ENCODE measurements at regions not wholly inside any gene's neighbourhood (a gene's known extent, or its start where the extent isn't known, plus 50 kb on each side); places are given as distances from the start of the nearest gene placed in this dataset.

DNA sequence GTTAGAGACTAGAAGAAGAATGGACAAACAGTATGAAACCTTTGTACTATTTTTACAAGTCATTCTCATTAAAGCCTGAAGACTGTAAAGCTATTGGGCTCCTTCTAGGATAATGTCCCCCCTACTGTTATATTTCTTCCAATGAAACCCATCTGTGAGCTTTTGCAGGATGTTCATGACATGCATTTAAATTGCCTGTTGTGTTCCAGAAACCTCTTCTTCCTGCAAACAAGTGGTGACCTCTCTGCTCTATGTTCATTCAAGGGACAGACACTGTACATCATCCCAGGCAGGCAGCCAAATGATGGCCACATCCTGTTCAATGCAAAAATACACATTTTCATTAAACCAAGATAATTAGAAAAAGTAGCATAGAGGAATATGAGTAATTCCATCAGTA is 128.0 kb downstream of the C4orf33 start:
- DNase-seq (ENCODE audit: low read depth), result no peak
- H3K4me3 ChIP-seq (ENCODE audit: low read depth, low read length), result no peak overlapping the region
- no peak for TF ChIP-seq CTCF (IDR thresholded peaks at IDR 0.05; ENCODE audit: insufficient read depth, low read length, poor library complexity, severe bottlenecking)
- H3K27me3 ChIP-seq (ENCODE audit: control insufficient read depth, insufficient read depth, low read length), result no peaks in the 10 kb centered on the region
- no peaks in the 10 kb centered on the region for H3K36me3 ChIP-seq (ENCODE audit: control insufficient read depth, insufficient read depth, low read length)

DNA sequence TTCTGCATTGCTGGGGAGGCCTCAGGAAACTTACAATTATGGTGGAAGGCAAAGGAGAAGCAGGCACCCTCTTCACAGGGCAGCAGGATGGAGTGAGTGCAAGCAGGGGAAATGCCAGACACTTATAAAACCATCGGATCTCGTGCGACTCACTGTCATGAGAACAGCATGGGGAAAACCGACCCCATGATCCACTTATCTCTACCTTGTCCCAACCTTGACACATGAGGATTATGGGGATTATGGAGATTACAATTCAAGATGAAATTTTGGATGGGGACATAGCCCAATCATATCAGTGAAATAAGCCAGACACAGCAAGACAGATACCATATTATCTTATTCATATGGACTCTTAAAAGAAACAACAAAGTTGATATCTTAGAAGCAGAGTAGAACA is 134.9 kb downstream of the C4orf33 start:
- Histone ChIP-seq H3K4me3 (ENCODE audit: low read depth, low read length) (no peak overlapping the region), H3K36me3 (ENCODE audit: control insufficient read depth, insufficient read depth, low read length) (no peaks in the 10 kb centered on the region), H3K27me3 (ENCODE audit: control insufficient read depth, insufficient read depth, low read length) (no peaks in the 10 kb centered on the region)
- DNase-seq (ENCODE audit: low read depth), result no peak
- no peak for TF ChIP-seq CTCF (IDR thresholded peaks at IDR 0.05; ENCODE audit: insufficient read depth, low read length, poor library complexity, severe bottlenecking)

DNA sequence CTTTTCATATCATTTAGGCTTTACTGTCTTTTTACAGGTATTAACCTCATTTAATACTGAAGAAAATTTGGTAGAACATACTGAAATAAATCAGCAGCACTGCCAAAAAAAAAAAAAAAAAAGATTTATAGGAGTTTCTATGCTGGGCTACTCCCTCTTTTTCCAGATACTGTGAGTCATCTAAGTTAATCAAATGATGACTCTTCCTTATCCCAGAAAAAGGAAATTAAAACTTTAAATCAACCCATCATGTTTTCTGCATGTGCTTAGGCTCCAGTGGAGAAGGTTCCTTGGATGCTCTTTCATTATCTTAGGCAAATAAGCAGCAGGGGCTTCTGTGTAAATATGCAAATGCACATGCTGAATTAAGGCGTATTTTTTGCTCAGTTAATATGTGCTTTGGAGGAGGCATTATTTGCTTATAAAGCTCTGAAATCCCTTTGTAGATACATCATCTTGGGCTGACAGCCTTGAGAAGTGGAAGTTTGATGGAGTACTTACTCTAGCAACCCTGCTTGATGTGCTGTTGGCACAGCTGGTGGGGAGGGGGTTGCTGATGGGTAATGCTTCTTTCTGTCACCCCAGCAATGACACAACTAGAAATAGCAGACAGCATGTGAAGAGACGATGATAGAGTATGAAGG is 136.1 kb downstream of the C4orf33 start:
- Histone ChIP-seq H3K27me3 (ENCODE audit: control insufficient read depth, insufficient read depth, low read length) (no peaks in the 10 kb centered on the region), H3K4me3 (ENCODE audit: low read depth, low read length) (no peak overlapping the region), H3K36me3 (ENCODE audit: control insufficient read depth, insufficient read depth, low read length) (no peaks in the 10 kb centered on the region)
- DNase-seq (ENCODE audit: low read depth), result no peak
- no peak for TF ChIP-seq CTCF (IDR thresholded peaks at IDR 0.05; ENCODE audit: insufficient read depth, low read length, poor library complexity, severe bottlenecking)

DNA sequence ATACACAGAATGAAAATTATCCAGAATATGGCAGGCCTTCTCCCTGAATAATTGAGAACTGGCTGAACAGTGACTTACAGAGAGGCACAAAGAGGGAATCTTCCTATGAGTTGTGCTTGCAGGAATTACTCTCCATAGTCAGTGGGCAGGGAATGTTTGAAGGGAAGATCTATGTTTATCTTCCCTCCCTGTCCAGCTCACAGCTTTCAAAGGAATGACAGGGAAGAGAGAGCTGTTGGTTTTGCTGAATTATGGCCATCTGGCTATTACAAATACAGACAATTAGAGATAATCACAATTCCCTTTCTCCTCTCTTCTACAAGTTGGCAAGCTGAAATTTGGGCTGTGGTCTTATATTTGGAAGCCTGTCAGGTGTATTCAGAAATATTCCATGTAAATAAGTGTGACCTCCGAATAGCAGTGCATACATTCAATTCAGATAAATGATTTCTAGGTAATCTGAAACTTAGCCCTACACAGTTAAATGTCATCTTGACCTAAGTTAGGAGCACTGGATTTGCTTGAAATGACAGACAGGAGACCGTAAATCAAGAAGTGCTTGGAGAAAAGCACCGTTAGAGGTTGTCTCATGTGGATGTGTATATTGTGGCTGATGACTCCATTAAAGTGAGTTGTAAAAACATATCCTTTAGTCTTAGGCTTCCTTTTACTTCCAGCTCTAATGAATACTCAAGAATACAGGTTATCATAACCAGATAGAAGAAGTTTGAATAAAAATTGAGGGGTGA is 136.8 kb downstream of the C4orf33 start:
- no peak for TF ChIP-seq CTCF (IDR thresholded peaks at IDR 0.05; ENCODE audit: insufficient read depth, low read length, poor library complexity, severe bottlenecking)
- no peaks in the 10 kb centered on the region for H3K36me3 ChIP-seq (ENCODE audit: control insufficient read depth, insufficient read depth, low read length)
- DNase-seq (ENCODE audit: low read depth), result peak; percentile 5
- H3K27me3 ChIP-seq (ENCODE audit: control insufficient read depth, insufficient read depth, low read length), result no peaks in the 10 kb centered on the region
- H3K4me3 ChIP-seq (ENCODE audit: low read depth, low read length), result no peak overlapping the region

DNA sequence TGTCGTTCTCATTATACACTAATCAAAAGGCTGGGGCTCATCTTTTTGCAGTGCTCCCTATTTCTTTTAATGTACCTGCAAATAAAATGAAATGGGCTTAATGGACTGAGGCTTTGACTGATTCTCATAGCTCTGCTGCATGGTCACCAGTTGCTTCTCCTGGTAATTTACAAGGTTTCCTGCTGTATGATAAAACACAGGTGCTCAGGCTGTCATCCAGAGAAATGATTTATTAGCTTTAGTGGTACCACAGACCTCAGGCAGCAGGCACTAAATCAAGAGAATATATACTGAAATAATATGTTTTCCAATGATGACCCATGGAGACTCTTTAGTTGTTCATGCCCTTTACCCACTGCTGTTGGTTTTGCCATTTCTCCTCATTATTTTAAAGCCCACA is 137.7 kb downstream of the C4orf33 start:
- no peak for DNase-seq (ENCODE audit: low read depth)
- TF ChIP-seq CTCF (IDR thresholded peaks at IDR 0.05; ENCODE audit: insufficient read depth, low read length, poor library complexity, severe bottlenecking), result no peak
- Histone ChIP-seq H3K27me3 (ENCODE audit: control insufficient read depth, insufficient read depth, low read length) (no peaks in the 10 kb centered on the region), H3K36me3 (ENCODE audit: control insufficient read depth, insufficient read depth, low read length) (no peaks in the 10 kb centered on the region), H3K4me3 (ENCODE audit: low read depth, low read length) (no peak overlapping the region)
